ENCODE measurements at regions not wholly inside any gene's neighbourhood (a gene's known extent, or its start where the extent isn't known, plus 50 kb on each side); places are given as distances from the start of the nearest gene placed in this dataset.

- no peak for TF ChIP-seq POLR2AphosphoS2 (IDR thresholded peaks at IDR 0.05; ENCODE audit: low read depth, low read length)
- TF ChIP-seq MAFK (conservative IDR thresholded peaks at IDR 0.05 in 1 of 2, IDR thresholded peaks at IDR 0.05 in 1 of 2; ENCODE audit: low read length in 2 of 2): no peak
- no peak for TF ChIP-seq ZNF142 (CRISPR knock-in tag; IDR thresholded peaks at IDR 0.05)
- no peak for TF ChIP-seq CTCF (CRISPR knock-in tag; IDR thresholded peaks at IDR 0.05)
- no peak for TF ChIP-seq IRF9 (CRISPR knock-in tag; IDR thresholded peaks at IDR 0.05; ENCODE audit: borderline replicate concordance)
- TF ChIP-seq POLR2AphosphoS5 (IDR thresholded peaks at IDR 0.05; ENCODE audit: low read depth, low read length): no peak
- TF ChIP-seq ATAD3A (CRISPR knock-in tag; IDR thresholded peaks at IDR 0.05): no peak
- TF ChIP-seq GABPB1 (CRISPR knock-in tag; IDR thresholded peaks at IDR 0.05): no peak
- TF ChIP-seq ESRRA (CRISPR knock-in tag; IDR thresholded peaks at IDR 0.05; ENCODE audit: low read depth): no peak
- no peak for TF ChIP-seq RAD21 (CRISPR knock-in tag; IDR thresholded peaks at IDR 0.05)
- no peak for TF ChIP-seq USF2 (IDR thresholded peaks at IDR 0.05; ENCODE audit: low read depth, low read length)
- TF ChIP-seq USF2 (CRISPR knock-in tag; IDR thresholded peaks at IDR 0.05; ENCODE audit: borderline replicate concordance): no peak
- no peak for TF ChIP-seq JUND (CRISPR knock-in tag; IDR thresholded peaks at IDR 0.05)
- no peak for TF ChIP-seq FOXK2 (IDR thresholded peaks at IDR 0.05)
- TF ChIP-seq ZBTB8A (CRISPR knock-in tag; IDR thresholded peaks at IDR 0.05; ENCODE audit: borderline replicate concordance, low read depth): no peak
Observed at GRCh38 chr4:143127621-143128020, 57.1 kb upstream of the USP38 start.
